Neuronal stem cell (in vitro differentiated cells): ENCODE measurements at regions not wholly inside any gene's neighbourhood (a gene's known extent, or its start where the extent isn't known, plus 50 kb on each side); places are given as distances from the start of the nearest gene placed in this dataset.

Source experiments
- DNase-seq: peaks from one replicate; pipeline ENCODE4 v3.0.0-alpha.2; 2013; ENCODE audit warnings: low spot score
- H2AFZ ChIP-seq: one replicate; pipeline ENCODE4 v1.6.1; 2013; ENCODE audit warnings: mild to moderate bottlenecking, low read length, inconsistent platforms
- H2AK5ac ChIP-seq: 2 replicates; pipeline ENCODE4 v1.6.1; 2013; ENCODE audit warnings: low read depth, mild to moderate bottlenecking, inconsistent platforms, low read length, moderate library complexity, mixed read lengths
- H2BK120ac ChIP-seq: 2 replicates; pipeline ENCODE4 v1.6.1; 2013; ENCODE audit warnings: low read depth, mild to moderate bottlenecking, inconsistent platforms, low read length, moderate library complexity, mixed read lengths
- H2BK12ac ChIP-seq: one replicate; pipeline ENCODE4 v1.6.1; 2013; ENCODE audit warnings: low read length, inconsistent platforms
- H2BK15ac ChIP-seq: 2 replicates; pipeline ENCODE4 v1.6.1; 2013; ENCODE audit warnings: mild to moderate bottlenecking, low read length, inconsistent platforms, mixed read lengths
- H2BK5ac ChIP-seq: one replicate; pipeline ENCODE4 v1.6.1; 2013; ENCODE audit warnings: inconsistent platforms, mild to moderate bottlenecking, low read length, moderate library complexity
- H3K14ac ChIP-seq: one replicate; pipeline ENCODE4 v1.6.1; 2013; ENCODE audit warnings: low read length, inconsistent platforms
- H3K18ac ChIP-seq: 2 replicates; pipeline ENCODE4 v1.6.1; 2013; ENCODE audit warnings: low read length, inconsistent platforms
- H3K23ac ChIP-seq: 2 replicates; pipeline ENCODE4 v1.6.1; 2013; ENCODE audit warnings: low read depth, mild to moderate bottlenecking, mixed read lengths, low read length, inconsistent platforms; ENCODE audit not compliant: poor library complexity
- H3K27ac ChIP-seq: replicated peaks from 3 replicates; pipeline ENCODE4 v1.5.1; 2013; ENCODE audit warnings: low read length, inconsistent platforms
- H3K27me3 ChIP-seq, 3 experiments: 2 replicates each; pipeline ENCODE4 v1.6.1; 2013; ENCODE audit warnings: low read length in 3 of 3, mild to moderate bottlenecking in 2 of 3, inconsistent platforms in 1 of 3, low read depth in 1 of 3, mixed read lengths in 1 of 3, moderate library complexity in 1 of 3; ENCODE audit not compliant: control insufficient read depth in 3 of 3, insufficient read depth in 3 of 3
- H3K36me3 ChIP-seq, 2 donors: replicated peaks in 1 of 2; 2 replicates each; pipeline ENCODE4 v1.6.1; 2013; ENCODE audit warnings: low read length in 2 of 2; ENCODE audit not compliant: control insufficient read depth in 2 of 2, insufficient read depth in 2 of 2
- H3K4ac ChIP-seq: 2 replicates; pipeline ENCODE4 v1.6.1; 2013; ENCODE audit warnings: inconsistent platforms, mild to moderate bottlenecking, low read length, moderate library complexity
- H3K4me1 ChIP-seq, 2 donors: 1 replicate in 1 of 2; 2 replicates in 1 of 2; pipeline ENCODE4 v1.6.1; 2013; ENCODE audit warnings: low read length in 2 of 2, low read depth in 1 of 2; ENCODE audit not compliant: control insufficient read depth in 2 of 2, insufficient read depth in 1 of 2
- H3K4me2 ChIP-seq: one replicate; pipeline ENCODE4 v1.6.1; 2013; ENCODE audit warnings: mild to moderate bottlenecking, low read length, inconsistent platforms; ENCODE audit not compliant: insufficient read depth, poor library complexity, severe bottlenecking
- H3K4me3 ChIP-seq, 2 donors: 2 replicates each; pipeline ENCODE4 v1.5.1; 2013; ENCODE audit warnings: low read length in 2 of 2, mild to moderate bottlenecking in 2 of 2, inconsistent platforms in 1 of 2, moderate library complexity in 1 of 2
- H3K79me1 ChIP-seq: one replicate; pipeline ENCODE4 v1.6.1; 2013; ENCODE audit warnings: low read depth, mild to moderate bottlenecking, inconsistent platforms, low read length, moderate library complexity
- H3K9ac ChIP-seq: one replicate; pipeline ENCODE4 v1.6.1; 2013; ENCODE audit warnings: mild to moderate bottlenecking, low read depth, low read length, inconsistent platforms; ENCODE audit not compliant: poor library complexity
- H3K9me3 ChIP-seq, 2 donors: replicated peaks in 1 of 2; 2 replicates each; pipeline versions ENCODE3 to v1.6.1; 2013; ENCODE audit warnings: low read length in 2 of 2, mild to moderate bottlenecking in 2 of 2, inconsistent platforms in 1 of 2, low read depth in 1 of 2, mixed read lengths in 1 of 2, moderate library complexity in 1 of 2; ENCODE audit not compliant: control insufficient read depth in 2 of 2, insufficient read depth in 1 of 2
- H4K8ac ChIP-seq: one replicate; pipeline ENCODE4 v1.6.1; 2013; ENCODE audit warnings: low read depth, mild to moderate bottlenecking, inconsistent platforms, low read length, moderate library complexity
- H4K91ac ChIP-seq: one replicate; pipeline ENCODE4 v1.6.1; 2013; ENCODE audit warnings: low read length, low read depth, mild to moderate bottlenecking, inconsistent platforms; ENCODE audit not compliant: poor library complexity
- WGBS, 2 donors: extraction: QIAGEN DNeasy Blood & Tissue Kit; methylation state at CpG; one replicate each; pipeline ENCODE4 v1.1.7; 2013; ENCODE audit warnings: missing lambda C conversion rate in 2 of 2, mixed read lengths in 1 of 2; ENCODE audit not compliant: insufficient read length in 2 of 2, insufficient replicate concordance in 1 of 2; ENCODE audit errors: extremely low coverage in 2 of 2; 5-methylcytosine and 5-hydroxymethylcytosine counted together

GRCh38 chr13:66001140-66001539 lies 1229.0 kb downstream of the PCDH9 start:
- no peaks in the 10 kb centered on the region for H3K36me3 ChIP-seq
- no peaks in the 10 kb centered on the region for H3K27me3 ChIP-seq
- H3K4ac ChIP-seq = no peak overlapping the region
- H4K91ac ChIP-seq = no peak overlapping the region
- no peaks in the 10 kb centered on the region for H3K4me1 ChIP-seq
- H2BK15ac ChIP-seq = no peak overlapping the region
- H4K8ac ChIP-seq = no peak overlapping the region
- H2BK5ac ChIP-seq = no peak overlapping the region
- no peak overlapping the region for H2BK120ac ChIP-seq
- no peak overlapping the region for H3K14ac ChIP-seq
- peaks cover 0 to 2% of the 10 kb centered on the region in 2 donors for H3K9me3 ChIP-seq
- H3K18ac ChIP-seq = no peak overlapping the region
- DNase-seq = no peak
- no peak overlapping the region for H3K23ac ChIP-seq
- H2AFZ ChIP-seq = no peak overlapping the region
- no peaks in the 10 kb centered on the region for H3K79me1 ChIP-seq
- H3K9ac ChIP-seq = no peak overlapping the region
- H2AK5ac ChIP-seq = no peak overlapping the region
- no CpG with 5 or more reads among the region's 1 CpG for WGBS, 2 donors
- H3K4me3 ChIP-seq = no peak overlapping the region
- no peak overlapping the region for H2BK12ac ChIP-seq
- H3K27ac ChIP-seq = no peak overlapping the region
- no peak overlapping the region for H3K4me2 ChIP-seq

- no peak overlapping the region for H2BK120ac ChIP-seq
- no peaks in the 10 kb centered on the region for H3K79me1 ChIP-seq
- no peak overlapping the region for H3K27ac ChIP-seq
- no peak for DNase-seq
- H2BK15ac ChIP-seq = no peak overlapping the region
- H3K4me3 ChIP-seq = no peak overlapping the region
- H3K9me3 ChIP-seq = peaks cover 0 to 2% of the 10 kb centered on the region in 2 donors
- no peak overlapping the region for H2AFZ ChIP-seq
- no peak overlapping the region for H3K4ac ChIP-seq
- no peak overlapping the region for H3K14ac ChIP-seq
- H3K4me2 ChIP-seq = no peak overlapping the region
- H3K4me1 ChIP-seq = no peaks in the 10 kb centered on the region
- no peak overlapping the region for H2BK12ac ChIP-seq
- no peaks in the 10 kb centered on the region for H3K27me3 ChIP-seq
- no peak overlapping the region for H3K9ac ChIP-seq
- no peak overlapping the region for H2AK5ac ChIP-seq
- no peak overlapping the region for H3K23ac ChIP-seq
- no peaks in the 10 kb centered on the region for H3K36me3 ChIP-seq
- no peak overlapping the region for H2BK5ac ChIP-seq
- no peak overlapping the region for H3K18ac ChIP-seq
- H4K8ac ChIP-seq = no peak overlapping the region
- WGBS, 2 donors = no CpG with 5 or more reads among the region's 1 CpG
- no peak overlapping the region for H4K91ac ChIP-seq
Observed at GRCh38 chr13:65999411-65999810, 1230.7 kb downstream of the PCDH9 start.

GRCh38 chr13:65990684-65991083 lies 1239.5 kb downstream of the PCDH9 start:
- Histone ChIP-seq H3K4me2 (no peak overlapping the region), H2BK15ac (no peak overlapping the region), H3K14ac (no peak overlapping the region), H3K36me3 (no peaks in the 10 kb centered on the region), H3K23ac (no peak overlapping the region), H2BK120ac (no peak overlapping the region), H3K9me3 (no peaks in the 10 kb centered on the region), H3K79me1 (no peaks in the 10 kb centered on the region), H3K27ac (no peak overlapping the region), H2BK5ac (no peak overlapping the region), H3K4me3 (no peak overlapping the region), H3K27me3 (no peaks in the 10 kb centered on the region), H2BK12ac (no peak overlapping the region), H4K91ac (no peak overlapping the region), H3K4me1 (no peaks in the 10 kb centered on the region), H3K9ac (no peak overlapping the region), H3K4ac (no peak overlapping the region), H2AK5ac (no peak overlapping the region), H2AFZ (no peak overlapping the region), H4K8ac (no peak overlapping the region), H3K18ac (no peak overlapping the region)
- no peak for DNase-seq

- Histone ChIP-seq H4K91ac (no peak overlapping the region), H2AK5ac (no peak overlapping the region), H3K27me3 (no peaks in the 10 kb centered on the region), H3K23ac (no peak overlapping the region), H3K4me1 (no peaks in the 10 kb centered on the region), H3K9me3 (no peaks in the 10 kb centered on the region), H3K18ac (no peak overlapping the region), H2BK12ac (no peak overlapping the region), H3K9ac (no peak overlapping the region), H2BK120ac (no peak overlapping the region), H2BK15ac (no peak overlapping the region), H3K27ac (no peak overlapping the region), H3K14ac (no peak overlapping the region), H2BK5ac (no peak overlapping the region), H3K4me3 (no peak overlapping the region), H4K8ac (no peak overlapping the region), H3K4ac (no peak overlapping the region), H3K36me3 (no peaks in the 10 kb centered on the region), H3K4me2 (no peak overlapping the region), H2AFZ (no peak overlapping the region), H3K79me1 (no peaks in the 10 kb centered on the region)
- DNase-seq = no peak
- WGBS, 2 donors = no CpG with 5 or more reads among the region's 10 CpGs
Observed at GRCh38 chr13:65985612-65986011, 1244.5 kb downstream of the PCDH9 start.
